NT2/D1 (cell line): ENCODE measurements at regions not wholly inside any gene's neighbourhood (a gene's known extent, or its start where the extent isn't known, plus 50 kb on each side); places are given as distances from the start of the nearest gene placed in this dataset.

ENCODE experiments used
- SUZ12 ChIP-seq: IDR thresholded peaks from 2 replicates; pipeline ENCODE4 v1.6.1; 2011; ENCODE audit not compliant: insufficient read length, insufficient read depth; ENCODE audit errors: extremely low read depth
- YY1 ChIP-seq: IDR thresholded peaks from 2 replicates; pipeline ENCODE4 v1.6.1; 2011; ENCODE audit not compliant: insufficient read length, insufficient read depth
- ZNF274 ChIP-seq: IDR thresholded peaks from 2 replicates; pipeline ENCODE4 v1.6.1; 2011; ENCODE audit warnings: mild to moderate bottlenecking, low read depth, low read length

DNA sequence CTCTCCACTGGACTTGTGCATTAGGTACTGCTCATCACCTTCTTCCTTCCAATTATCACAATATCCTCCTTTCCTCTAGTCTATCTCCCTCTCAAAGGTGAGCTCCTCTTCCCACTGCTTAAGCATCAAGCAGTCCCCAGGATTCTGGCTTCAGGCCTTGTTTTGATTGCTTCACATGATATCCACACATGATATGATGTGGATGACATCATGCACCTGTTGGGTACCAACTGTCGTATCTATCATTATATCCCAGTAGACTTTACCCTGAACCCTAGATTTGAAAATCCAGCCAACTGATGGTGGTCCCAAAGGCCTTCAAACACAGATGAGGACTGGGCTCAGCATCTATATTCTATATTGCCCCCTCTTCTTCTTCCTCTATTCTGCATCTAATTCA lies 104.9 kb downstream of the MFSD1 start:
- TF ChIP-seq SUZ12 (no peak), ZNF274 (no peak), YY1 (no peak)
